HL-60 (cell line): ENCODE measurements at regions not wholly inside any gene's neighbourhood (a gene's known extent, or its start where the extent isn't known, plus 50 kb on each side); places are given as distances from the start of the nearest gene placed in this dataset.

Source experiments
- GABPA ChIP-seq: IDR thresholded peaks from 2 replicates; pipeline ENCODE4 v1.6.1; 2012; ENCODE audit warnings: low read depth
- POLR2AphosphoS5 ChIP-seq: IDR thresholded peaks from 2 replicates; pipeline ENCODE4 v1.6.1; 2012; ENCODE audit warnings: low read depth
- TF ChIP-seq, protein P1 (sequence below): IDR thresholded peaks from one replicate; pipeline ENCODE4 v1.5.1; 2011; ENCODE audit warnings: low read length, control low read depth, inconsistent platforms; ENCODE audit not compliant: insufficient read depth

DNA sequence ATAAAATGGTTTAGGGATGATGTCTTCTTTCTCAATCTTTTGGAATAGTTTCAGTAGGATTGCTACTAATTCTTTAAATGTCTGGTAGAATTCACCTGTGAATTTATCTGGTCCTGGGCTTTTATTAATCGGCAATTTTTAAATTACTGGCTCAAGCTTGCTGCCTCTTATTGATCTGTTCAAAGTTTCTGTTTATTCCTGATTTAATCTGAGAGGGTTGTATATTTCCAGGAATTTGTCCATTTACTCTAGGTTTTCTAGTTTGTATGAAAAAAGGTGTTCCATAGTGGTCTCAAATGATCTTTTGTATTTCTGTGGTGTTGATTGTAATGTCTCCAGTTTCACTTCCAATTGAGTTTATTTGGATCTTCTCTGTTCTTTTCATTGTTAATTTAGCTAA is 617.8 kb downstream of the LTN1 start:
- TF ChIP-seq, protein P1, sequence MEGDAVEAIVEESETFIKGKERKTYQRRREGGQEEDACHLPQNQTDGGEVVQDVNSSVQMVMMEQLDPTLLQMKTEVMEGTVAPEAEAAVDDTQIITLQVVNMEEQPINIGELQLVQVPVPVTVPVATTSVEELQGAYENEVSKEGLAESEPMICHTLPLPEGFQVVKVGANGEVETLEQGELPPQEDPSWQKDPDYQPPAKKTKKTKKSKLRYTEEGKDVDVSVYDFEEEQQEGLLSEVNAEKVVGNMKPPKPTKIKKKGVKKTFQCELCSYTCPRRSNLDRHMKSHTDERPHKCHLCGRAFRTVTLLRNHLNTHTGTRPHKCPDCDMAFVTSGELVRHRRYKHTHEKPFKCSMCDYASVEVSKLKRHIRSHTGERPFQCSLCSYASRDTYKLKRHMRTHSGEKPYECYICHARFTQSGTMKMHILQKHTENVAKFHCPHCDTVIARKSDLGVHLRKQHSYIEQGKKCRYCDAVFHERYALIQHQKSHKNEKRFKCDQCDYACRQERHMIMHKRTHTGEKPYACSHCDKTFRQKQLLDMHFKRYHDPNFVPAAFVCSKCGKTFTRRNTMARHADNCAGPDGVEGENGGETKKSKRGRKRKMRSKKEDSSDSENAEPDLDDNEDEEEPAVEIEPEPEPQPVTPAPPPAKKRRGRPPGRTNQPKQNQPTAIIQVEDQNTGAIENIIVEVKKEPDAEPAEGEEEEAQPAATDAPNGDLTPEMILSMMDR, result no peak
- TF ChIP-seq POLR2AphosphoS5 (no peak), GABPA (no peak)
